OCI-LY3 (cell line): ENCODE measurements at regions not wholly inside any gene's neighbourhood (a gene's known extent, or its start where the extent isn't known, plus 50 kb on each side); places are given as distances from the start of the nearest gene placed in this dataset.
A peak's percentile ranks its signal among the peaks of the same experiment; 100 is the strongest.

Experiments
- H2AFZ ChIP-seq: fragments of 200-600, 300-600 bp; shearing (Covaris generic); 2 replicates; pipeline ENCODE4 v1.6.0; 2014; ENCODE audit warnings: antibody characterized with exemption, low read depth, low read length
- H3K27ac ChIP-seq: fragments of 200-600, 300-600 bp; sonication (generic); 2 replicates; pipeline ENCODE4 v1.5.1; 2014; ENCODE audit warnings: mild to moderate bottlenecking, low read length, moderate library complexity, mixed read lengths
- H3K27me3 ChIP-seq: fragments of 200-600, 300-600 bp; sonication (generic); 2 replicates; pipeline ENCODE4 v1.6.1; 2014; ENCODE audit warnings: low read depth, low read length, mixed read lengths
- H3K36me3 ChIP-seq: fragments of 200-600, 300-600 bp; sonication (generic); replicated peaks from 2 replicates; pipeline ENCODE3; 2014; ENCODE audit warnings: low read depth, low read length, mixed read lengths
- H3K4me1 ChIP-seq: fragments of 300-600, 200-600 bp; sonication (generic); 2 replicates; pipeline ENCODE4 v1.6.1; 2014; ENCODE audit warnings: low read length, mixed read lengths
- H3K4me2 ChIP-seq: fragments of 200-600, 300-600 bp; sonication (generic); 2 replicates; pipeline ENCODE4 v1.6.1; 2014; ENCODE audit warnings: low read length, mixed read lengths
- H3K4me3 ChIP-seq: fragments of 300-600, 200-600 bp; sonication (generic); 2 replicates; pipeline ENCODE4 v1.5.1; 2014; ENCODE audit warnings: antibody characterized with exemption, mild to moderate bottlenecking, low read length, moderate library complexity
- H3K79me2 ChIP-seq: fragments of 300-600, 200-600 bp; shearing (Covaris generic); 2 replicates; pipeline ENCODE4 v1.6.1; 2014; ENCODE audit warnings: mild to moderate bottlenecking, low read length, mixed read lengths
- H3K9ac ChIP-seq: fragments of 300-600, 200-600 bp; shearing (Covaris generic); 2 replicates; pipeline ENCODE4 v1.6.0; 2014; ENCODE audit warnings: mild to moderate bottlenecking, low read length, moderate library complexity
- H3K9me3 ChIP-seq: fragments of 200-600, 300-600 bp; shearing (Covaris generic); 2 replicates; pipeline ENCODE4 v1.6.1; 2014; ENCODE audit warnings: low read length, mixed read lengths; ENCODE audit not compliant: insufficient read depth
- H4K20me1 ChIP-seq: fragments of 200-600, 300-600 bp; sonication (generic); 2 replicates; pipeline ENCODE4 v1.6.1; 2016; ENCODE audit warnings: low read length, mixed read lengths; ENCODE audit not compliant: insufficient read depth
- EZH2phosphoT487 ChIP-seq: fragments of 200-600 bp; shearing (Covaris generic); IDR thresholded peaks from 2 replicates; pipeline ENCODE4 v1.6.1; 2018; ENCODE audit warnings: antibody characterized with exemption, mixed run types, low read depth
- TF ChIP-seq, protein P1 (sequence below): fragments of 200-600, 300-600 bp; sonication (generic); IDR thresholded peaks from 2 replicates; pipeline ENCODE4 v1.5.1; 2014; ENCODE audit warnings: antibody characterized with exemption, low read length, low read depth

DNA sequence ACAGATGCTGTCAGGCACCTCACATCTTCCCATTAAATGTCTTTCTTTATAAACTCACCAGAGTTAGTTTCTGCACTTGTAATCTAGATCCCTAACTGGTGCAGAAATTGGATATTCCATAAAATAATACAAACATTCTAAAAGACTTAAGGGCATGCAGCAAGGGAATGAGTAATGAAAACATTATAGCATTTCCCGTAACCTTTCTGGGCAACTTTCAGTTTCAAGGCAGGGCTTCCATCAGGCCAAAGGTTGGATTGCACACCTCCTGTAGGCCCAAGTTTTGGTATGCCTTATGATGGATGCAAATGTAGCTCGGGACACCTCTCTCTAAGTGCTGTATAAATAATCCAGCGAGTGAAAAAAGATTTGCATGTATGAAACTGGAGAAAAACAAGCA, 129.9 kb upstream of the LYZL2 start:
- no peak overlapping the region for H2AFZ ChIP-seq
- no peak for TF ChIP-seq EZH2phosphoT487
- TF ChIP-seq, protein P1, sequence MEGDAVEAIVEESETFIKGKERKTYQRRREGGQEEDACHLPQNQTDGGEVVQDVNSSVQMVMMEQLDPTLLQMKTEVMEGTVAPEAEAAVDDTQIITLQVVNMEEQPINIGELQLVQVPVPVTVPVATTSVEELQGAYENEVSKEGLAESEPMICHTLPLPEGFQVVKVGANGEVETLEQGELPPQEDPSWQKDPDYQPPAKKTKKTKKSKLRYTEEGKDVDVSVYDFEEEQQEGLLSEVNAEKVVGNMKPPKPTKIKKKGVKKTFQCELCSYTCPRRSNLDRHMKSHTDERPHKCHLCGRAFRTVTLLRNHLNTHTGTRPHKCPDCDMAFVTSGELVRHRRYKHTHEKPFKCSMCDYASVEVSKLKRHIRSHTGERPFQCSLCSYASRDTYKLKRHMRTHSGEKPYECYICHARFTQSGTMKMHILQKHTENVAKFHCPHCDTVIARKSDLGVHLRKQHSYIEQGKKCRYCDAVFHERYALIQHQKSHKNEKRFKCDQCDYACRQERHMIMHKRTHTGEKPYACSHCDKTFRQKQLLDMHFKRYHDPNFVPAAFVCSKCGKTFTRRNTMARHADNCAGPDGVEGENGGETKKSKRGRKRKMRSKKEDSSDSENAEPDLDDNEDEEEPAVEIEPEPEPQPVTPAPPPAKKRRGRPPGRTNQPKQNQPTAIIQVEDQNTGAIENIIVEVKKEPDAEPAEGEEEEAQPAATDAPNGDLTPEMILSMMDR = no peak
- H4K20me1 ChIP-seq = no peaks in the 10 kb centered on the region
- peak overlapping the region; percentile 26; the same call in 1 of the 2 replicates for H3K4me2 ChIP-seq
- H3K4me1 ChIP-seq = 0 out of 2 replicates have a peak, but pooled peaks cover 4% of the 10 kb centered on the region
- no peak overlapping the region for H3K9ac ChIP-seq
- no peaks in the 10 kb centered on the region for H3K9me3 ChIP-seq
- H3K27me3 ChIP-seq = no peaks in the 10 kb centered on the region
- no peaks in the 10 kb centered on the region for H3K79me2 ChIP-seq
- no peak overlapping the region for H3K4me3 ChIP-seq
- no peaks in the 10 kb centered on the region for H3K36me3 ChIP-seq
- no peak overlapping the region for H3K27ac ChIP-seq

DNA sequence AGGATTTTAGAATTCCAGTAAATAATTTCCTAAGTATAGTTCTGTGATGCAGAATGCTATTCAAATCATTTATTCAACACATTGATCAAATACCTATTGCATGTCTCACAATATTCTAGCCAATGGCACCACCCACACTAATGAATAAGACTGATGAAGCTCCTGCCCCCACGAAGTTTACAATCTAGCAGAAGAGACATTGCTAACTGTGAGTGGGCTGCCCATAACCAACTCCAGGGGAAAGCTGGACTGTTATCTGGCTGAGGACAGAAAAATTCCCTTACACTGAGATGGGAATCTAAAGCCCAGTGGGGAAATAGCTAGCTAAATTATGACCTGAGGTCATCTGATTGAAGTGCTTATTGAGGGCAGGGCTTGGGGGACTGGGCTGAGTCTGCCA, 128.8 kb upstream of the LYZL2 start:
- Histone ChIP-seq H3K9ac (no peak overlapping the region), H2AFZ (no peak overlapping the region), H3K36me3 (no peaks in the 10 kb centered on the region), H3K27me3 (no peaks in the 10 kb centered on the region), H3K9me3 (no peaks in the 10 kb centered on the region), H3K4me2 (no peak overlapping the region), H4K20me1 (no peaks in the 10 kb centered on the region), H3K4me3 (no peak overlapping the region), H3K27ac (no peak overlapping the region), H3K4me1 (0 out of 2 replicates have a peak, but pooled peaks cover 4% of the 10 kb centered on the region), H3K79me2 (no peaks in the 10 kb centered on the region)
- TF ChIP-seq, protein P1 = no peak
- no peak for TF ChIP-seq EZH2phosphoT487

DNA sequence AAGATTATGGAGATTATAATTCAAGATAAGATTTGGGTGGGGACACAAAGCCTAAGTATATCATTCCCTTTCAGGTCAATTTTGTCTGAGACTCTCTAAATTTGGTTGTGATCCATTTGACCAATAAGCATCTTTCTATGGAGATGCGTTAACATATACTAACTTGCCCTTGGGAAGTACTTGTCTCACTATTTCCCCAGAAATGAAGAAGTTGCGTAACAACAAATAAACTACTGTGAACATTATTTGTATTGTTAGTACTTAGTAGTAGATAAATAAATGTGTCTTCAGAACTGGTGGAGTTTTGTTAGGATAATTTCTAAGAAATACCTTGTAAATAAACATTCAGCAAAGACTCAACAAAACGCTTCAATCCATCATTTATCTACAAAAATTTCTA, 127.3 kb upstream of the LYZL2 start:
- Histone ChIP-seq H3K27ac (no peak overlapping the region), H3K27me3 (no peaks in the 10 kb centered on the region), H3K4me3 (no peak overlapping the region), H2AFZ (no peak overlapping the region), H3K9ac (no peak overlapping the region), H3K79me2 (no peaks in the 10 kb centered on the region), H4K20me1 (no peaks in the 10 kb centered on the region), H3K9me3 (no peaks in the 10 kb centered on the region), H3K36me3 (no peaks in the 10 kb centered on the region), H3K4me1 (0 out of 2 replicates have a peak, but pooled peaks cover 4% of the 10 kb centered on the region), H3K4me2 (no peak overlapping the region)
- TF ChIP-seq, protein P1 = no peak
- TF ChIP-seq EZH2phosphoT487 = no peak

DNA sequence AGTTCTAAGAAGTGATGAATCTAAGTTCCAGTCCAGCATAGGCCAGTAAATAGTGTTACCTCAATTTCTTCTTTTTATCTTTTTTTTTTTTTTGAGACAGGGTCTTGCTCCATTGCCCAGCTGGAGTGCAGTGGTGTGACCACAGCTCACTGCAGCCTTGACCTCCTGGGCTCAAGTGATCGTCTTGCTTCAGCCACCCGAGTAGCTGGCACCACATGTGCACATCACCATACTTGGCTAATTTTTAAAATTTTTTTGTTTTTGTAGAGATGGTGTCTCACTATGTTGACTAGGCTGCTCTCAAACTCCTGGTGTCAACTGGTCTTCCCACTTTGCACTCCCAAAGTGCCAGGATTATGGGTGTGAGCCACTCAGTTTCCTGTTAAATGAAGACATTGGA, 126.6 kb upstream of the LYZL2 start:
- Histone ChIP-seq H3K4me1 (0 out of 2 replicates have a peak, but pooled peaks cover 4% of the 10 kb centered on the region), H3K27me3 (no peaks in the 10 kb centered on the region), H2AFZ (no peak overlapping the region), H3K9me3 (no peaks in the 10 kb centered on the region), H3K9ac (no peak overlapping the region), H4K20me1 (no peaks in the 10 kb centered on the region), H3K36me3 (no peaks in the 10 kb centered on the region), H3K4me2 (no peak overlapping the region), H3K79me2 (no peaks in the 10 kb centered on the region), H3K4me3 (no peak overlapping the region), H3K27ac (no peak overlapping the region)
- no peak for TF ChIP-seq EZH2phosphoT487
- TF ChIP-seq, protein P1 = no peak
